PC-3 (cell line): ENCODE measurements at regions not wholly inside any gene's neighbourhood (a gene's known extent, or its start where the extent isn't known, plus 50 kb on each side); places are given as distances from the start of the nearest gene placed in this dataset.

ENCODE experiments used
- EZH2phosphoT487 ChIP-seq: fragments of 300-600 bp; sonication (generic); IDR thresholded peaks from 2 replicates; pipeline ENCODE4 v1.6.1; 2018; ENCODE audit warnings: mild to moderate bottlenecking, antibody characterized with exemption, low read length, borderline replicate concordance
- TF ChIP-seq, protein P1 (sequence below): fragments of 300-600 bp; sonication (generic); conservative IDR thresholded peaks from 2 replicates; pipeline ENCODE4 v1.5.1; 2017; ENCODE audit warnings: antibody characterized with exemption, low read depth, mild to moderate bottlenecking, low read length

DNA sequence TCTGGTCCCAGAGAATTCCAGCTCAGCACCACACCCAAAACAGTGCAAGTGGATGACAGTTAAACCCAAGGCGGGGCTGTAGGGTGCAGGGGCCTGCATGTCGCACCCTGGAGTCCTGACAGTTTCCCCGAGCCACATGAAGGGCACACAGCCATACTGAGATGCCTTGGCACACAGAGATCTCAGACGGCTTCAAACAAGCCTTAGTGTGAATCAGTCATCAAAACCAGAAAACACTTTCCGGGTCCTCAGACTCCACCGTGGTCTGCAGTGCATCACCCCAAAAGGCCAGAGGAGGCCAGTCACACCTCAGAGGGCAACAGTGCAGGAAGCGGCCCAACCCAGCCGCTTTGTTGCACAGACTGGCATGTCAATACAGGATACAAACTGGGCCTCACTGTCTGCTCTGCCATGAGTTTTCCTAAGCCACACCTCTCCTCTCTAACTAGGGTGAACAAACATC lies 64.6 kb upstream of the ENPP6 start:
- TF ChIP-seq, protein P1, sequence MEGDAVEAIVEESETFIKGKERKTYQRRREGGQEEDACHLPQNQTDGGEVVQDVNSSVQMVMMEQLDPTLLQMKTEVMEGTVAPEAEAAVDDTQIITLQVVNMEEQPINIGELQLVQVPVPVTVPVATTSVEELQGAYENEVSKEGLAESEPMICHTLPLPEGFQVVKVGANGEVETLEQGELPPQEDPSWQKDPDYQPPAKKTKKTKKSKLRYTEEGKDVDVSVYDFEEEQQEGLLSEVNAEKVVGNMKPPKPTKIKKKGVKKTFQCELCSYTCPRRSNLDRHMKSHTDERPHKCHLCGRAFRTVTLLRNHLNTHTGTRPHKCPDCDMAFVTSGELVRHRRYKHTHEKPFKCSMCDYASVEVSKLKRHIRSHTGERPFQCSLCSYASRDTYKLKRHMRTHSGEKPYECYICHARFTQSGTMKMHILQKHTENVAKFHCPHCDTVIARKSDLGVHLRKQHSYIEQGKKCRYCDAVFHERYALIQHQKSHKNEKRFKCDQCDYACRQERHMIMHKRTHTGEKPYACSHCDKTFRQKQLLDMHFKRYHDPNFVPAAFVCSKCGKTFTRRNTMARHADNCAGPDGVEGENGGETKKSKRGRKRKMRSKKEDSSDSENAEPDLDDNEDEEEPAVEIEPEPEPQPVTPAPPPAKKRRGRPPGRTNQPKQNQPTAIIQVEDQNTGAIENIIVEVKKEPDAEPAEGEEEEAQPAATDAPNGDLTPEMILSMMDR: no peak
- TF ChIP-seq EZH2phosphoT487: no peak
